ENCODE measurements at regions not wholly inside any gene's neighbourhood (a gene's known extent, or its start where the extent isn't known, plus 50 kb on each side); places are given as distances from the start of the nearest gene placed in this dataset.
"Not testable (repeated sequence)": the region's sequence is repeated elsewhere in the genome, so short reads cannot be mapped to it uniquely, and the experiment has no call there.

GRCh38 chr6:28838634-28839442 lies 84.9 kb downstream of the TRIM27 start:
- H3K4me3 ChIP-seq (ENCODE audit: low read depth, low read length), result peak overlapping the region; percentile 76
- peak; percentile 46 for DNase-seq (ENCODE audit: low read depth)
- TF ChIP-seq CTCF (IDR thresholded peaks at IDR 0.05; ENCODE audit: control insufficient read depth, extremely low read depth, insufficient read depth), result peak; percentile 69

GRCh38 chr6:28839443-28840120 lies 84.2 kb downstream of the TRIM27 start:
- no peak for TF ChIP-seq CTCF (IDR thresholded peaks at IDR 0.05; ENCODE audit: control insufficient read depth, extremely low read depth, insufficient read depth)
- peak overlapping the region; percentile 76 for H3K4me3 ChIP-seq (ENCODE audit: low read depth, low read length)
- no peak for DNase-seq (ENCODE audit: low read depth)

- TF ChIP-seq CTCF (IDR thresholded peaks at IDR 0.05; ENCODE audit: control insufficient read depth, extremely low read depth, insufficient read depth), result no peak
- no peak for DNase-seq (ENCODE audit: low read depth)
- no peak overlapping the region for H3K4me3 ChIP-seq (ENCODE audit: low read depth, low read length)
Measured at GRCh38 chr6:28841290-28841689, 82.5 kb downstream of the TRIM27 start.

- H3K4me3 ChIP-seq (ENCODE audit: low read depth, low read length); DNase-seq (ENCODE audit: low read depth): not testable (repeated sequence)
- 0 out of 2 replicates have a peak, but pooled peaks have one; percentile 8 for TF ChIP-seq CTCF (IDR thresholded peaks at IDR 0.05; ENCODE audit: control insufficient read depth, extremely low read depth, insufficient read depth)
Measured at GRCh38 chr6:28848756-28849155, 75.0 kb downstream of the TRIM27 start.
